ENCODE measurements at regions not wholly inside any gene's neighbourhood (a gene's known extent, or its start where the extent isn't known, plus 50 kb on each side); places are given as distances from the start of the nearest gene placed in this dataset.

DNA sequence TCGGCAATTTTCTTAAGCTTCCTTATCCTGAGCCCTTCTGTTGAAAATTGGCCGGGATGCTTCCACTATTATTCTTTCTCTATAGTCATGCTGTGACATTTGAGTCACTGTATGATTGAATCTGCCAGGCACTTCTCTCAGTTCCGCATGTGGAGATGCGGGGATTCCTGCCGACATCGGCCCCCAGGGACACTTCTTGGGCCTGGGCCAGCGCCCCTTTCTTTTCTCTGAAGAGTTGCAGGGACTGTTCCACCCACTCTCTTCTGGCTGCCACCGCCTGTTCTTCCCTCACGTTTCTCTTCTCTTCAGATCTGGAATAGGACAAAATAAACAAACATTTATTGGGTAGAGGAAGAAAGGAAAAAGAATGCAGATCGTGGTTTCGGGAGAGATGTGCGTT, 310.1 kb downstream of the ETNK1 start:
- TF ChIP-seq, protein P1, sequence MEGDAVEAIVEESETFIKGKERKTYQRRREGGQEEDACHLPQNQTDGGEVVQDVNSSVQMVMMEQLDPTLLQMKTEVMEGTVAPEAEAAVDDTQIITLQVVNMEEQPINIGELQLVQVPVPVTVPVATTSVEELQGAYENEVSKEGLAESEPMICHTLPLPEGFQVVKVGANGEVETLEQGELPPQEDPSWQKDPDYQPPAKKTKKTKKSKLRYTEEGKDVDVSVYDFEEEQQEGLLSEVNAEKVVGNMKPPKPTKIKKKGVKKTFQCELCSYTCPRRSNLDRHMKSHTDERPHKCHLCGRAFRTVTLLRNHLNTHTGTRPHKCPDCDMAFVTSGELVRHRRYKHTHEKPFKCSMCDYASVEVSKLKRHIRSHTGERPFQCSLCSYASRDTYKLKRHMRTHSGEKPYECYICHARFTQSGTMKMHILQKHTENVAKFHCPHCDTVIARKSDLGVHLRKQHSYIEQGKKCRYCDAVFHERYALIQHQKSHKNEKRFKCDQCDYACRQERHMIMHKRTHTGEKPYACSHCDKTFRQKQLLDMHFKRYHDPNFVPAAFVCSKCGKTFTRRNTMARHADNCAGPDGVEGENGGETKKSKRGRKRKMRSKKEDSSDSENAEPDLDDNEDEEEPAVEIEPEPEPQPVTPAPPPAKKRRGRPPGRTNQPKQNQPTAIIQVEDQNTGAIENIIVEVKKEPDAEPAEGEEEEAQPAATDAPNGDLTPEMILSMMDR (IDR thresholded peaks at IDR 0.05), result no peak
- TF ChIP-seq POLR2A (IDR thresholded peaks at IDR 0.05), result no peak

All from lower leg skin (tissue), 3 donors.